Parathyroid adenoma (tissue), 2 donors: ENCODE measurements at regions not wholly inside any gene's neighbourhood (a gene's known extent, or its start where the extent isn't known, plus 50 kb on each side); places are given as distances from the start of the nearest gene placed in this dataset.

Experiments used
- H2AFZ ChIP-seq: fragments of 300-600 bp; sonication (generic); one replicate; pipeline ENCODE4 v1.7.0; 2017; ENCODE audit warnings: antibody characterized with exemption, mild to moderate bottlenecking
- H3K27ac ChIP-seq: fragments of 300-600 bp; sonication (generic); one replicate; pipeline ENCODE4 v1.7.0; 2017
- H3K27me3 ChIP-seq: fragments of 300-600 bp; sonication (generic); one replicate; pipeline ENCODE4 v1.7.0; 2017; ENCODE audit warnings: low read length; ENCODE audit not compliant: control insufficient read depth, insufficient read depth
- H3K36me3 ChIP-seq: fragments of 300-600 bp; sonication (generic); one replicate; pipeline ENCODE4 v1.7.0; 2017; ENCODE audit warnings: low read length; ENCODE audit not compliant: control insufficient read depth, insufficient read depth
- H3K4me1 ChIP-seq: fragments of 300-600 bp; sonication (generic); one replicate; pipeline ENCODE4 v1.7.0; 2017; ENCODE audit warnings: control low read depth
- H3K4me2 ChIP-seq: fragments of 300-600 bp; sonication (generic); one replicate; pipeline ENCODE4 v1.7.0; 2017; ENCODE audit warnings: low read length
- H3K4me3 ChIP-seq: fragments of 300-600 bp; sonication (generic); one replicate; pipeline ENCODE4 v1.7.0; 2017; ENCODE audit warnings: low read depth, low read length
- H3K79me2 ChIP-seq: fragments of 300-600 bp; sonication (generic); one replicate; pipeline ENCODE4 v1.7.0; 2017; ENCODE audit warnings: control low read depth
- H3K9ac ChIP-seq: fragments of 300-600 bp; sonication (generic); one replicate; pipeline ENCODE4 v1.7.0; 2017; ENCODE audit warnings: mild to moderate bottlenecking
- H3K9me3 ChIP-seq: fragments of 300-600 bp; sonication (generic); one replicate; pipeline ENCODE4 v1.7.0; 2017; ENCODE audit warnings: low read length; ENCODE audit not compliant: control insufficient read depth
- TF ChIP-seq, protein P1 (sequence below): fragments of 300-600 bp; sonication (generic); IDR thresholded peaks from one replicate; pipeline ENCODE4 v1.7.0; 2017; ENCODE audit warnings: antibody characterized with exemption, mild to moderate bottlenecking
- donor health status: primary hyperparathyroidism.

DNA sequence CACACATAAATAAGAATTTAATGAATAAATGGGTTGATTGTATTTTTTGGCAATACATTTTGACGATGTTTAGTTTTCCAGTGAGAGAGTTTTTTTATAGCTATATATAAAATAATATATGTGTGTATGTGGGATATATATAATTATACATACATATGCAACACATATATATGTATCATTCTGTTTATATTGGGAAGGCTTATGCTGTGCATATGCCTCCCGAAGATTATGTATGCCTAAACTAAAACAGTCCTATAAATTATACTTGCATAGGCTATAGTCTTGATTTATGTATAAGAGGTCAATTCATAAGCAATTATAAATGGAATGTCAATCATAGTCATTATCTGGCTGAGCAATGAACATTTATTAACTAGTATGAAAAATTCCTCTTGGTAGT is 151.3 kb upstream of the HMHB1 start:
- H3K4me2 ChIP-seq = no peak overlapping the region
- H3K79me2 ChIP-seq = no peaks in the 10 kb centered on the region

DNA sequence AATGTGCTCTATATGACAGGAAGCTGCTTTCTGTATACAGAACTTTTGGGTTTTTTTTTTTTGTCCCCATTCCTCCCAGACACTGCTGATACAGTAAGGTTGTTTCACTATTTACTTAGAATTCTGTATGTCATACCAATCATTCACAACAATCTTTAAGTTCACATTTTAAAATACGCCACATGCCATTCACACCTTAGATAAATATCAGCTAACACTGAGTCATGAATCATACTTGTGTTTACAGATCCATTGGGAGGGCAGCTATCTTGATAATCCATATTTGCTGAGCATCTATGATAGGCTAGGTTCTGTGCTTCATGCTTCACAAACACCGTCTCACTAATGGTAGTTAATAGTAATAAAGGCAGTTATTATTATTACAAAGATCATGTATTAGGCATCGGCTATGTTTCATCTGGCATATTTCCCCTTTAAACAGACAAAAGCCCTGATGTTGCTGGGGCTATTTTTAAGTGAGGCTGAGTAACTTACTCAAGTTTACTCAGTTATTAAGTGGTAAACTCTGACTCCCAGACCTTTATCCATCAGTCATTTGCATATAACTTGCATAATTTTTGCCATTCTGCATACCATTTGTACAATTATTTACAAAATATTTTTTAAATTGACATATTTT is 152.2 kb upstream of the HMHB1 start:
- no peaks in the 10 kb centered on the region for H3K27me3 ChIP-seq
- no peak overlapping the region for H2AFZ ChIP-seq
- H3K4me2 ChIP-seq = no peak overlapping the region
- TF ChIP-seq, protein P1, sequence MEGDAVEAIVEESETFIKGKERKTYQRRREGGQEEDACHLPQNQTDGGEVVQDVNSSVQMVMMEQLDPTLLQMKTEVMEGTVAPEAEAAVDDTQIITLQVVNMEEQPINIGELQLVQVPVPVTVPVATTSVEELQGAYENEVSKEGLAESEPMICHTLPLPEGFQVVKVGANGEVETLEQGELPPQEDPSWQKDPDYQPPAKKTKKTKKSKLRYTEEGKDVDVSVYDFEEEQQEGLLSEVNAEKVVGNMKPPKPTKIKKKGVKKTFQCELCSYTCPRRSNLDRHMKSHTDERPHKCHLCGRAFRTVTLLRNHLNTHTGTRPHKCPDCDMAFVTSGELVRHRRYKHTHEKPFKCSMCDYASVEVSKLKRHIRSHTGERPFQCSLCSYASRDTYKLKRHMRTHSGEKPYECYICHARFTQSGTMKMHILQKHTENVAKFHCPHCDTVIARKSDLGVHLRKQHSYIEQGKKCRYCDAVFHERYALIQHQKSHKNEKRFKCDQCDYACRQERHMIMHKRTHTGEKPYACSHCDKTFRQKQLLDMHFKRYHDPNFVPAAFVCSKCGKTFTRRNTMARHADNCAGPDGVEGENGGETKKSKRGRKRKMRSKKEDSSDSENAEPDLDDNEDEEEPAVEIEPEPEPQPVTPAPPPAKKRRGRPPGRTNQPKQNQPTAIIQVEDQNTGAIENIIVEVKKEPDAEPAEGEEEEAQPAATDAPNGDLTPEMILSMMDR = no peak
- H3K9ac ChIP-seq = no peak overlapping the region
- no peaks in the 10 kb centered on the region for H3K4me1 ChIP-seq
- H3K36me3 ChIP-seq = no peaks in the 10 kb centered on the region
- H3K27ac ChIP-seq = no peak overlapping the region
- H3K4me3 ChIP-seq = no peak overlapping the region
- no peaks in the 10 kb centered on the region for H3K9me3 ChIP-seq
- H3K79me2 ChIP-seq = no peaks in the 10 kb centered on the region

More for the DNA sequence above, 151.3 kb upstream of the HMHB1 start:
- Histone ChIP-seq H3K36me3 (no peaks in the 10 kb centered on the region), H3K27me3 (no peaks in the 10 kb centered on the region), H3K27ac (no peak overlapping the region), H2AFZ (no peak overlapping the region), H3K9ac (no peak overlapping the region), H3K4me3 (no peak overlapping the region), H3K4me1 (no peaks in the 10 kb centered on the region), H3K9me3 (no peaks in the 10 kb centered on the region)
- TF ChIP-seq, protein P1 = no peak

DNA sequence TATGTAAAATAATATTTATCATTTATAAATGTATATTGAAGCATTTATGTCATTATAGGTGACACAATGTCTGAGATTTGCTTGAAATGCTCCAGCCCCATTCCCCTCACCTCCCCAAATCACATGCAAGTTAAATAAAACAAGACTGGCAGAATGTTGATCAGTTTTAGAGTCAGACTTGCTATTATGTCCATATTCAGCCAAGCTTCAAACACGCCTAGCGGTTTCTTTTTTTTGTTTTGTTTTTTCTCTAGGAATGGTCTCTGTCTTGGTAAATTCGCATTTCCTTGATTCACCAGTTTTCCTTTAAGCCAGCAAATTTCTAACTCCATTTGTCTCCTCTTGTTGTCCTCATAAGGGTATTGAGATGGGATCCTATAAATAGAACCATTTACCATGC is 153.0 kb upstream of the HMHB1 start:
- TF ChIP-seq, protein P1 = no peak
- Histone ChIP-seq H3K27ac (no peak overlapping the region), H3K79me2 (no peaks in the 10 kb centered on the region), H3K4me1 (no peaks in the 10 kb centered on the region), H3K36me3 (no peaks in the 10 kb centered on the region), H3K27me3 (no peaks in the 10 kb centered on the region), H3K4me2 (no peak overlapping the region), H3K9ac (no peak overlapping the region), H3K4me3 (no peak overlapping the region), H2AFZ (no peak overlapping the region), H3K9me3 (no peaks in the 10 kb centered on the region)

DNA sequence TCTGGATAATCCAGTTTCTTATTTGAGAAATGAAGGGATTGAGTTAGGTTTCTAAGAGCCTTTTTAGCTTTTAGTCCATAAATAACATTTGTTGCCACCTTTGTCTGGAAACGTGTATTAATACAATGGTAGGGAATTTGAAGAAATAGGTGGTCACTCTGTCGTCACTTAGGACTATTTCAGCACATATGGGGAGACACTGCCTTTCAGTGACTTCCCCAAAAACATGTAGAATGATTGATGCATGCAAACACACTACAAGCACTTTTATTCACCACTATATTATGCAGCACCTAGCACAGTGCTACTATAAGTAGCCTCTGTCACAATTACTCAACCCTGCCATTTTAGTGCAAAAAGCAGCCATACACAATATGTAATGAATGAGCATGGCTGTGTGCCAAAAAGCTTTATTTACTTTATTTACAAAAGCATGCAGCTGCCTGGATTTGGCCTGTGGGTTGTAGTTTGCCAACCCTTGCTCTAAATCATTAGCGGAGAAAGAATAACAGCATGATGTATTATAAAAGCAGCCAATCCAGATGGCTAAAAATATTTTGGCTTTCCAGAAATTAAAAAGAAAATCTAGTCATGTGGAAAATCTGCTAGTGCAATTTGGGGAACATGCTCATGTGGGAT is 154.2 kb upstream of the HMHB1 start:
- Histone ChIP-seq H3K4me2 (no peak overlapping the region), H3K79me2 (no peaks in the 10 kb centered on the region), H3K27me3 (no peaks in the 10 kb centered on the region), H3K9me3 (no peaks in the 10 kb centered on the region), H3K36me3 (no peaks in the 10 kb centered on the region), H2AFZ (no peak overlapping the region), H3K27ac (no peak overlapping the region), H3K4me1 (no peaks in the 10 kb centered on the region), H3K9ac (no peak overlapping the region), H3K4me3 (no peak overlapping the region)
- TF ChIP-seq, protein P1 = no peak
